ENCODE measurements at regions not wholly inside any gene's neighbourhood (a gene's known extent, or its start where the extent isn't known, plus 50 kb on each side); places are given as distances from the start of the nearest gene placed in this dataset.

GRCh38 chr4:107253090-107253489 is 217.0 kb upstream of the DKK2 start:
- Histone ChIP-seq H3K4me1 (no peaks in the 10 kb centered on the region), H3K9me3 (no peaks in the 10 kb centered on the region), H3K27ac (replicated peaks in 1 of 4) (no peak overlapping the region), H3K27me3 (no peaks in the 10 kb centered on the region), H3K4me3 (no peak overlapping the region), H3K36me3 (no peaks in the 10 kb centered on the region)
- DNase-seq (ENCODE audit: extremely low spot score), result no peak
- TF ChIP-seq POLR2A (IDR thresholded peaks at IDR 0.05; ENCODE audit: low read depth) (no peak), CTCF (IDR thresholded peaks at IDR 0.05) (no peak)
- intact Hi-C loops (cut with DNase I), result no loop called here
- WGBS, result 74% methylated on average over 4 of the region's 4 CpGs

GRCh38 chr4:107252571-107252970 is 216.5 kb upstream of the DKK2 start:
- WGBS, result 85% methylated on average over 2 of the region's 2 CpGs
- intact Hi-C loops (cut with DNase I), result no loop called here

GRCh38 chr4:107248571-107248970 is 212.5 kb upstream of the DKK2 start:
- Histone ChIP-seq H3K36me3 (no peaks in the 10 kb centered on the region), H3K27ac (replicated peaks in 1 of 4) (no peak overlapping the region), H3K27me3 (no peaks in the 10 kb centered on the region), H3K9me3 (no peaks in the 10 kb centered on the region), H3K4me3 (no peak overlapping the region), H3K4me1 (peaks cover 0 to 5% (median 0%) of the 10 kb centered on the region in 4 donors)
- 75% methylated on average over 3 of the region's 3 CpGs for WGBS
- DNase-seq (ENCODE audit: extremely low spot score), result no peak
- intact Hi-C loops (cut with DNase I), result no loop called here
- TF ChIP-seq POLR2A (IDR thresholded peaks at IDR 0.05; ENCODE audit: low read depth) (no peak), POLR2AphosphoS5 (IDR thresholded peaks at IDR 0.05) (no peak), CTCF (IDR thresholded peaks at IDR 0.05) (no peak)

More at GRCh38 chr4:107252571-107252970, 216.5 kb upstream of the DKK2 start:
- H3K9me3 ChIP-seq, result no peaks in the 10 kb centered on the region
- TF ChIP-seq POLR2A (IDR thresholded peaks at IDR 0.05; ENCODE audit: low read depth) (no peak), EP300 (IDR thresholded peaks at IDR 0.05) (no peak), POLR2AphosphoS5 (IDR thresholded peaks at IDR 0.05) (no peak), CTCF (IDR thresholded peaks at IDR 0.05) (no peak)
- H3K27me3 ChIP-seq, result no peaks in the 10 kb centered on the region
- no peak overlapping the region for H3K4me3 ChIP-seq
- H3K27ac ChIP-seq (replicated peaks in 1 of 4), result no peak overlapping the region
- H3K4me1 ChIP-seq, result peaks cover 0 to 4% (median 0%) of the 10 kb centered on the region in 4 donors
- DNase-seq (ENCODE audit: extremely low spot score), result no peak
- no peaks in the 10 kb centered on the region for H3K36me3 ChIP-seq

- Histone ChIP-seq H3K4me3 (no peak overlapping the region), H3K27ac (replicated peaks in 1 of 4) (no peak overlapping the region), H3K4me1 (peaks cover 0 to 13% (median 4%) of the 10 kb centered on the region in 4 donors), H3K27me3 (no peaks in the 10 kb centered on the region), H3K9me3 (no peaks in the 10 kb centered on the region), H3K36me3 (no peaks in the 10 kb centered on the region)
- WGBS, result 20% methylated on average over 1 of the region's 1 CpG
- TF ChIP-seq POLR2A (IDR thresholded peaks at IDR 0.05; ENCODE audit: low read depth), result no peak
- TF ChIP-seq POLR2AphosphoS5 (IDR thresholded peaks at IDR 0.05), result no peak
- no peak for TF ChIP-seq CTCF (IDR thresholded peaks at IDR 0.05)
- no peak for TF ChIP-seq EP300 (IDR thresholded peaks at IDR 0.05)
- intact Hi-C loops (cut with DNase I), result no loop called here
- DNase-seq (ENCODE audit: extremely low spot score), result no peak
Measured at GRCh38 chr4:107247738-107248137, 211.6 kb upstream of the DKK2 start.

GRCh38 chr4:107246761-107247160 is 210.6 kb upstream of the DKK2 start:
- no peak for DNase-seq (ENCODE audit: extremely low spot score)
- 90% methylated on average over 1 of the region's 1 CpG for WGBS
- TF ChIP-seq EP300 (IDR thresholded peaks at IDR 0.05), result no peak
- no peak for TF ChIP-seq POLR2A (IDR thresholded peaks at IDR 0.05; ENCODE audit: low read depth)
- no peak for TF ChIP-seq CTCF (IDR thresholded peaks at IDR 0.05)
- no peak for TF ChIP-seq POLR2AphosphoS5 (IDR thresholded peaks at IDR 0.05)
- H3K27ac ChIP-seq (replicated peaks in 1 of 4), result no peak overlapping the region
- H3K4me3 ChIP-seq, result no peak overlapping the region
- intact Hi-C loops (cut with DNase I), result no loop called here
- H3K36me3 ChIP-seq, result no peaks in the 10 kb centered on the region
- peaks cover 0 to 14% (median 4%) of the 10 kb centered on the region in 4 donors for H3K4me1 ChIP-seq
- no peaks in the 10 kb centered on the region for H3K27me3 ChIP-seq
- H3K9me3 ChIP-seq, result no peaks in the 10 kb centered on the region
